Type B pancreatic cell (in vitro differentiated cells): ENCODE measurements at regions not wholly inside any gene's neighbourhood (a gene's known extent, or its start where the extent isn't known, plus 50 kb on each side); places are given as distances from the start of the nearest gene placed in this dataset.

ENCODE experiments used
- DNase-seq: peaks from one replicate; pipeline ENCODE4 v3.0.0; 2021; ENCODE audit warnings: mixed read lengths; ENCODE audit not compliant: unreplicated experiment; ENCODE audit errors: extremely low spot score
- H3K27ac Mint-ChIP-seq: 2 replicates; pipeline ENCODE4 v1.8.0; 2021; ENCODE audit warnings: mild to moderate bottlenecking, mixed read lengths
- H3K27me3 Mint-ChIP-seq: 2 replicates; pipeline ENCODE4 v1.8.0; 2021; ENCODE audit warnings: mixed read lengths
- H3K36me3 Mint-ChIP-seq: 2 replicates; pipeline ENCODE4 v1.8.0; 2021; ENCODE audit warnings: mixed read lengths
- H3K4me1 Mint-ChIP-seq: one replicate; pipeline ENCODE4 v1.8.0; 2021; ENCODE audit warnings: mixed read lengths; ENCODE audit not compliant: unreplicated experiment
- H3K4me3 Mint-ChIP-seq: 2 replicates; pipeline ENCODE4 v1.8.0; 2021; ENCODE audit warnings: mild to moderate bottlenecking, mixed read lengths
- H3K9me3 Mint-ChIP-seq: 2 replicates; pipeline ENCODE4 v1.8.0; 2021; ENCODE audit warnings: mixed read lengths
- TF ChIP-seq, protein P1 (sequence below): fragments of 200-600 bp; sonication (generic); conservative IDR thresholded peaks from 2 replicates; pipeline ENCODE4 v1.5.0; 2021; ENCODE audit warnings: antibody characterized with exemption, mild to moderate bottlenecking

DNA sequence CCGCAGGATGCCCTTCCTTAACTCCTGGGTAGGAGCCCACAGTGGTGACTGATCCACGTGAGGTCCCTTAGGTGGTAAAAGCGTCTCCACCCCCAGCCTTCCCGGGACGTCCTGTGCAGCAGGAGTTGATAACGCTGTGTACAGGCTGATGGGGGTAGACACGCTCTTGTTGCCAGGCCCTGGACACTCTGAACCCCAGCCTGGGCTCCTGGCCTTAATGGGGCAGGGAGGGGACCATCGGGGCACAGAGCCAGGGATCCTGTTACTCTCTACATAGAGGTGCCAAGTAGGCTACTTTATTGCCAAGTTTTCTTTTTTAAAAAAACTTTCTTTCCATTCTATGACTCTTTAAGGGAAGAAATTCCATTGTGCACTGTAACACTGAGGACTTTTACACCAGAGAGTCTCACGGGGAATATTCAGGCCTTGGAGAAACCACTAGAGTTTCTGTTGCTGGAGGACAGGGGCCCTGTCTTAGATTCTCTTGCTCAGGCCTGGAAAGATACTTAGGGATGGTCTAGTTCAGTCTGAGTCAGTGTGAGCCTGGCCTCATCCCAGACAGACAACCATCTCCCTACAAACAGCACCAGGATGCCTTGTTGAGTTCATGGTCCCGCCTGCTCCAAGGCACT, 104.3 kb upstream of the RNU6-1 start:
- H3K36me3 Mint-ChIP-seq: peaks cover 7% of the 10 kb centered on the region
- no peak for DNase-seq
- TF ChIP-seq, protein P1, sequence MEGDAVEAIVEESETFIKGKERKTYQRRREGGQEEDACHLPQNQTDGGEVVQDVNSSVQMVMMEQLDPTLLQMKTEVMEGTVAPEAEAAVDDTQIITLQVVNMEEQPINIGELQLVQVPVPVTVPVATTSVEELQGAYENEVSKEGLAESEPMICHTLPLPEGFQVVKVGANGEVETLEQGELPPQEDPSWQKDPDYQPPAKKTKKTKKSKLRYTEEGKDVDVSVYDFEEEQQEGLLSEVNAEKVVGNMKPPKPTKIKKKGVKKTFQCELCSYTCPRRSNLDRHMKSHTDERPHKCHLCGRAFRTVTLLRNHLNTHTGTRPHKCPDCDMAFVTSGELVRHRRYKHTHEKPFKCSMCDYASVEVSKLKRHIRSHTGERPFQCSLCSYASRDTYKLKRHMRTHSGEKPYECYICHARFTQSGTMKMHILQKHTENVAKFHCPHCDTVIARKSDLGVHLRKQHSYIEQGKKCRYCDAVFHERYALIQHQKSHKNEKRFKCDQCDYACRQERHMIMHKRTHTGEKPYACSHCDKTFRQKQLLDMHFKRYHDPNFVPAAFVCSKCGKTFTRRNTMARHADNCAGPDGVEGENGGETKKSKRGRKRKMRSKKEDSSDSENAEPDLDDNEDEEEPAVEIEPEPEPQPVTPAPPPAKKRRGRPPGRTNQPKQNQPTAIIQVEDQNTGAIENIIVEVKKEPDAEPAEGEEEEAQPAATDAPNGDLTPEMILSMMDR: no peak
- peaks cover 34% of the 10 kb centered on the region for H3K4me1 Mint-ChIP-seq
- H3K27ac Mint-ChIP-seq: peak overlapping the region; percentile 51
- H3K4me3 Mint-ChIP-seq: no peak overlapping the region
- H3K9me3 Mint-ChIP-seq: peaks cover 11% of the 10 kb centered on the region
- no peaks in the 10 kb centered on the region for H3K27me3 Mint-ChIP-seq

DNA sequence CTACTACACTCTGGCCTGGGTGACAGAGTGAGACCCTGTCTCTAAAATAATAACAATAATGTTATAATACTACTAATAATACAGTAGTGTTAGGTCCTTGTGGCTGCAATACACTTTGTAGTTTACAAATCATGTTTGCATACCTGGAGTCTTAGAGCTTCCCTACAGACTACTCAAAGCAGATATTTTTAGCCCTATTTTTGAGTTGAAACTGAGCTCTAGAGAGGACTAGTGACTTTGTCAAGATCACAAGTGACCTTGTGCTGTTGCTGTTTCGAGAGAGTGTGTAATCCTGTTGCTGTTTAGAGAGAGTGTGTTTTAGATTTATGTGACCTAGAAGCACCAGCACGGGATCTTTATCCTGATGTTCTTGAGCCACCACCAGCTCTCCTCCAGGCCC, 105.3 kb upstream of the RNU6-1 start:
- Mint-ChIP-seq H3K27ac (peak overlapping the region; percentile 95), H3K4me1 (peaks cover 33% of the 10 kb centered on the region), H3K9me3 (peaks cover 10% of the 10 kb centered on the region), H3K4me3 (peak overlapping the region; percentile 49), H3K36me3 (peaks cover 7% of the 10 kb centered on the region), H3K27me3 (no peaks in the 10 kb centered on the region)
- TF ChIP-seq, protein P1: no peak
- no peak for DNase-seq

DNA sequence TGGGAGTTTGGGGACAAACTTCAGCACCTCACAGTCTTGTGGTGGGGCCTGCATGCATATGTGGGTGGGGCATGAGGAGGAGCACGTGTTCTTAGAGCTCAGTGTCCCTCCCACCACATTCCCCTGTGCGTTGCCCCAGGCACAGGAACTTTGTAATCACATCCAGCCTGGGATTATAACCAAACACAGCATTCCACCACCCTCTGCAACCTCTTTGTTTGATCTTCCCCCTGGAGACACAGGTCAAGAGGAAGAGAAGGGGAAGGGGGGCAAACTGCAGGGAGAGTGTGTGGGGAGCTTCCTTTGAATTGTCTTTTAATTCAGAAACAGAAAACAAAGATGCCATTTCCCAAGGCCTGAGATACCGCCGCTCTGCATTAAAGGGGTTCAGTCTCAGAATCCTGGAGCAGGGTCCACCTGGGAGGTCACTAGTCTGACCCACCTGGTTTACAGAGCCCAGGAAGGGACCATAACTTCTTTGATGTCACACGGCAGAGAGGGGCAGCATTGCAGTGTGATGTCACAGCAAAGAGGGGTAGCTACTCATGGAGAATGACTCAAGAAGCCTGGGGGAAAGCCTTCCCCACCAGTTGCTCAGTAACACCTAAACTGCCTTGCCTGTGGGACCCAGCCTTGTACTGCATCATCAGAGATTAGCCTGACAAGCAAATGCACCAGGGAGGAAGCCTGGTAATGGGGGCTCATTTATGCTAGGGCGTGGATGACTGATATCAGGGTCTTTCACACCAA, 106.3 kb upstream of the RNU6-1 start:
- TF ChIP-seq, protein P1: no peak
- H3K27ac Mint-ChIP-seq: peak overlapping the region; percentile 95
- DNase-seq: peak; percentile 77
- peak overlapping the region; percentile 72 for H3K4me3 Mint-ChIP-seq
- peaks cover 7% of the 10 kb centered on the region for H3K36me3 Mint-ChIP-seq
- H3K9me3 Mint-ChIP-seq: peaks cover 5% of the 10 kb centered on the region
- peaks cover 30% of the 10 kb centered on the region for H3K4me1 Mint-ChIP-seq
- no peaks in the 10 kb centered on the region for H3K27me3 Mint-ChIP-seq

DNA sequence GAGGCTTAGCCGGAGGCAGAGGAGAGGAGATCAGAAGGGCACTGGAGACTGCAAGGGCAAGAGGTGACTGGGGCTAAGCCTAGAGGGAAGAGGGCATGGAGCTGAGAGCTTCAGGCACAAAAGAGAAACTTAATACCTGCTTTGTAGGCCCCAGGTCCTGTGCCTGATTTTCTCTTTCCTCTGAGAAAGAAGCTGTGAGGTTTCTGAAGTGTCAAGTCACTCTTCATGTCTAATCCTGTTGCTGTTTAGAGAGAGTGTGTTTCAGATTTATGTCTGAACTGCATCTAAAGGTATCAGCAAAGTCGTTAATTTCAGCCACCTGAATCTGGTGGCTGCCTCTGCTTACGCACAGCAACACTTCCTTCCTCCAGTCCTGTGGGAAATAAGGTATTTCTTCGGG, 106.9 kb upstream of the RNU6-1 start:
- no peak for DNase-seq
- Mint-ChIP-seq H3K4me3 (peak overlapping the region; percentile 72), H3K27me3 (no peaks in the 10 kb centered on the region), H3K36me3 (peaks cover 4% of the 10 kb centered on the region), H3K9me3 (peaks cover 1% of the 10 kb centered on the region), H3K27ac (peak overlapping the region; percentile 95), H3K4me1 (peaks cover 26% of the 10 kb centered on the region)
- TF ChIP-seq, protein P1: no peak

DNA sequence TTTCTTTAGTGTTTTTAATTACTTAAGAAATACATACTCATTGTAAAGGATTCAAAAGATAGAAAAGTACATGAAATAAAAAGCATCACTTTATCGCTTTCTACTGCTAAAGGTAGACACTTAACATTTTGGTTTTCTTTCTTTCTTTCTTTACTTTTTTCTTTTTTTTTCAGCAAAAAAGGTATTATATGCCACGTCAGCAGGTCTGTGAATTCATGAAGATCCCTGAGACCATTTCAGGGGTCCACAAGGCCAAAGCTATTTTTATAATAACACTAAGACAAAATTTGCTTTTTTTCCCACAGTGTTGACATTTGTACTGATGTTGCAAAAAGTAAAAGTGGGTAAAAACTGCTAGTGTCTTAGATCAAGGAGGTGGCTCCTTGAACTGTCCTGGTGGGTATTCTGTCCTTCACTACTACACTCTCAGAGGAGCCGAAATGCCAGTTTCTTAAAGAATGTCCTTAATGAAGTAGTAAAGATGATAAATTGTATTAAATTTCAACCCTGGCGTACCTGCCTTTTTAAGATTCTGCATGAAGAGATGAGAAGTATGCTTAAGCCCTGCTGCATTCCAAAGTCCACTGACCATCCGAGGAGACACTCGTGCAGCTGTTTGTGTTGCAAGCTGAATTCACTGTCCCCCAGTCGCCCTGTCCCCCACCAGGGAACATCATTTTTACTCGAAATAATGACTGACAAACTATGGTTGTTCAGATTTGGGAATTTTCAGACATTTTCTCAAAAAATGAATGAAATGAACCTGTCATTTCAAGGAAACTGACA, 106.7 kb upstream of the PIAS1 start:
- H3K4me3 Mint-ChIP-seq: peak overlapping the region; percentile 49
- no peaks in the 10 kb centered on the region for H3K9me3 Mint-ChIP-seq
- TF ChIP-seq, protein P1: no peak
- H3K27ac Mint-ChIP-seq: peak overlapping the region; percentile 95
- DNase-seq: no peak
- peaks cover 3% of the 10 kb centered on the region for H3K36me3 Mint-ChIP-seq
- H3K4me1 Mint-ChIP-seq: peaks cover 25% of the 10 kb centered on the region
- H3K27me3 Mint-ChIP-seq: no peaks in the 10 kb centered on the region
